ENCODE measurements at regions not wholly inside any gene's neighbourhood (a gene's known extent, or its start where the extent isn't known, plus 50 kb on each side); places are given as distances from the start of the nearest gene placed in this dataset.

DNA sequence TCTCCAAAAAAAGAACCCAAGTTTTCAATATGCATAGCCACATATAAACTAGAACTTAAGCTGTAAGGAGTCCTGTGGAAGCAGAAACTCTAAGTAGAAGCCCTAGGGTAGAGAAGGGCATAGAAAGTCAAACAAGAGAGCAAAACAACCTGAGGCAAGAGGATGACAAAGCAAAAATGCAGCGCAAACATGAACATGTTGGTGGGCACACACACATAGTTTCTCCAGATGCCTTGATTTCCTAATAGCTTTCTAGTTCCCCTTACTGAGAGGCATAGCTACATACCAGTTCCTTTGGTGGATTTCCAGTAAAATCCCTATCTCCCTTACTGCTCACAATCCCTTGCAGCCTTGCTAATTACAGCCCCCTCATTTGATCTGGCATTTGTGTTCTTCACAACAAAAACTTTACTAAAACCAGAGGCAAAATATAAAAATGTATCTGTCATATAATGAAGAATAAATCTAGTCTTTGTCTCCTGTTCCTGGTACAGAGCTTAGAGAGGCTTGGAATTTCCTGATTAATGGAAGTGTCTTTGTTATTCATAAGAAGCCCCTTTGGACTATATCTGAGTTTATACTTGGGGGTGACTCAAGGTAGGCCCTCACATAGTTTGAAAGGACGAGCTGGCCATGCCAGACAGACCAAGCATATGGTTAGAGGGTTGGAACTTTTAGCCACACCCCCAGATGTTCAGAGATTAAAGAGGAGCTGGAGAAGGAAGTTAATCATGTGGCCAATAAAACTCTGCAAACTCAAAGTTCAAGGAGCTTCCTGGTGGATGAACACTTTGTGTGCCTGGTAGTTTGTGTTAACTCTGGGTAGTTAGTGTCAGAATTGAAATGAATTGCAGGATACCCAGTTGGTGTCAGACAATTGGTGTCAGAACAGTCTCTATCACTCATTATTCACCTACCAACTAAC is 52.7 kb upstream of the ZCCHC13 start:
- Histone ChIP-seq H3K27ac (peak overlapping the region; percentile 92), H3K36me3 (ENCODE audit: insufficient read depth, low read length) (peaks cover 22% of the 10 kb centered on the region; the same call in 1 of the 2 replicates), H3K9me3 (ENCODE audit: low read depth, low read length) (no peaks in the 10 kb centered on the region), H3K4me3 (peak overlapping the region; percentile 19; the same call in 1 of the 2 replicates), H3K9ac (ENCODE audit: insufficient read length) (no peak overlapping the region)
- DNase-seq (ENCODE audit: low read depth, low spot score), result peak; percentile 40
- TF ChIP-seq FOXP2 (optimal IDR thresholded peaks at IDR 0.05; ENCODE audit: control extremely low read depth, extremely low read length, insufficient read depth), result no peak
- no peak for TF ChIP-seq EZH2 (IDR thresholded peaks at IDR 0.05)
- no peak for TF ChIP-seq POLR2AphosphoS5 (IDR thresholded peaks at IDR 0.05; ENCODE audit: borderline replicate concordance, low read depth, low read length)

DNA sequence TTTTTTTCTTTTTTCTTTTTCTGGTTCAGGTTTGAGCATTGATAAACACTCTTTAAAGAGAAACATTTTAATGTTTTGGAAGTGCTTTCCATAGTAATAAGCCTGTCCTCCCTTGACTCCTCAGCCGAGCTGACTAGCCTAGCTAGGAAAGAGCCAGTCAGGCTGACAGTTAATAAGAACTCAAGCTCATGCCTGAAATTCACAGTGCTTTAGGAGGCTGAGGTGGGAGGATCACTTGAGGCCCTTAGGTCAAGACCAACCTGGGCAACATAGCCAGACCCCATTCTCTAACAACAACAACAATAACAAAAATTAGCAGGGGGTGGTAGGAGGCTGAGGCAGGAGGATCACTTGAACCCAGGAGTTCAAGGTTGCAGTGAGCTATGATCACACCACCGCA is 53.4 kb upstream of the ZCCHC13 start:
- TF ChIP-seq EZH2 (IDR thresholded peaks at IDR 0.05) (no peak), FOXP2 (optimal IDR thresholded peaks at IDR 0.05; ENCODE audit: control extremely low read depth, extremely low read length, insufficient read depth) (no peak), POLR2AphosphoS5 (IDR thresholded peaks at IDR 0.05; ENCODE audit: borderline replicate concordance, low read depth, low read length) (no peak)
- H3K36me3 ChIP-seq (ENCODE audit: insufficient read depth, low read length), result peaks cover 22% of the 10 kb centered on the region
- H3K9me3 ChIP-seq (ENCODE audit: low read depth, low read length), result no peaks in the 10 kb centered on the region
- DNase-seq (ENCODE audit: low read depth, low spot score), result no peak
- no peak overlapping the region for H3K9ac ChIP-seq (ENCODE audit: insufficient read length)
- no peak overlapping the region for H3K4me3 ChIP-seq
- H3K27ac ChIP-seq, result peak overlapping the region; percentile 92

DNA sequence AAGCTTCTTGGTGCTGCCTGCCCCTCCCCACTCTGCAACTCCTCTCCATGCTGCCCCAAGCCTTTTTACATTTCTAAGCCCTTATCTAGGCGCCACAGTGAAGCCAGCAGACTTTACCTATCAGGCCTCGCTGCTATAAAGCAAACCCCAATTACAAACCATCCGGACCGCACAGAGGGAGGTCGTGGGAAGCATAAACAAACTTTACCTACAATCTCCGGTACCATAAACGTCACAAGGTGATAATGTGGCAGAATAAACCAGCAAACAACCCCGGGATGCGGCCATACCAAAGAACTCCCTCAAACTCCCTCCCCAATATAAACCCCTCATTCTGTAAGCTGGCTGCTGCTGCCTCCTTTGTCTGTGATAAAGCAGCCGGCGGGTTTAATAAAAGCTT is 54.0 kb upstream of the ZCCHC13 start:
- Histone ChIP-seq H3K9me3 (ENCODE audit: low read depth, low read length) (no peaks in the 10 kb centered on the region), H3K9ac (ENCODE audit: insufficient read length) (no peak overlapping the region)

DNA sequence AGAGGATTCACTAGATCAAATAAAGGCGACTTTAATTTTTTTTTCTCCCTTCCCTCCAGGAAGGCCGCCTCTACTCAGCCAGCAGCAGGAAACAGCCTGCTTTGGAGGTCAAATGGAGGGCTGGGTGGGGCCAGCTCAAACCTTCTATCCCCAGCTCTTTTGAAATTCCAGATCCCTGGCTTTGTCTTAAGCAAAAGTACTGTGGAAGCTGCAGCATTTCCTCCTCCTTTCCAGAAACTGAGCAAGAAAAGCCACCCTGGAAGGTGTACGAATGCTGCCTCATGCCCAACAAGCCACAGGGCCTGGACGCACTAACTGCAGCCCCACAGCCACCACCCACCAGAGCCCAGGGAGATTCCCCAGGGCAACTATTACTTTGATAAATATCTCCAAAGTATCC is 55.1 kb upstream of the ZCCHC13 start:
- H3K36me3 ChIP-seq (ENCODE audit: insufficient read depth, low read length), result peaks cover 22% of the 10 kb centered on the region
- H3K9ac ChIP-seq (ENCODE audit: insufficient read length), result no peak overlapping the region
- H3K27ac ChIP-seq, result peak overlapping the region; percentile 40

More for the DNA sequence above, 54.0 kb upstream of the ZCCHC13 start:
- TF ChIP-seq EZH2 (IDR thresholded peaks at IDR 0.05) (no peak), FOXP2 (optimal IDR thresholded peaks at IDR 0.05; ENCODE audit: control extremely low read depth, extremely low read length, insufficient read depth) (no peak), POLR2AphosphoS5 (IDR thresholded peaks at IDR 0.05; ENCODE audit: borderline replicate concordance, low read depth, low read length) (no peak)
- H3K36me3 ChIP-seq (ENCODE audit: insufficient read depth, low read length), result peaks cover 22% of the 10 kb centered on the region
- H3K27ac ChIP-seq, result peak overlapping the region; percentile 92; the same call in 1 of the 2 replicates
- no peak overlapping the region for H3K4me3 ChIP-seq
- DNase-seq (ENCODE audit: low read depth, low spot score), result no peak

DNA sequence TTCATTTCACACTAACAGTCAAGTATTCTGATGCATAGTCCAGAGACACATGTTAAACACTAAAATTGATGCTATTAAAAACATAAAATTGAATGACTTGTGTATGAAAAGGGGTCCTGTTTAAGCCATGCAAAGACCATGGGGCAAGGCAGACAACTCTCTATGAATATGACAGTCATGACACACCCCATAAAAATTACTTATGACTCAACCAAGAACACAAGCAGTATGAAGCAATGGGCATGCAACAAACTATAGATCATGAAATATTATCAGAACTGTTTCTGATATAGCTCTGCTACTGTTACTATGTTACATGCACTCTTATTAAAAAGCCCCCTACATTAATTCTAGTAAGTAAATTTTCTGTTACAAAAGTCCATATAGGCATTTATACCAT is 57.5 kb upstream of the ZCCHC13 start:
- Histone ChIP-seq H3K27ac (no peak overlapping the region), H3K9me3 (ENCODE audit: low read depth, low read length) (no peaks in the 10 kb centered on the region), H3K4me3 (no peak overlapping the region), H3K36me3 (ENCODE audit: insufficient read depth, low read length) (peaks cover 31% of the 10 kb centered on the region), H3K9ac (ENCODE audit: insufficient read length) (no peak overlapping the region)
- no peak for DNase-seq (ENCODE audit: low read depth, low spot score)
- TF ChIP-seq EZH2 (IDR thresholded peaks at IDR 0.05) (no peak), POLR2AphosphoS5 (IDR thresholded peaks at IDR 0.05; ENCODE audit: borderline replicate concordance, low read depth, low read length) (no peak), FOXP2 (optimal IDR thresholded peaks at IDR 0.05; ENCODE audit: control extremely low read depth, extremely low read length, insufficient read depth) (no peak)

More for the DNA sequence above, 55.1 kb upstream of the ZCCHC13 start:
- DNase-seq (ENCODE audit: low read depth, low spot score), result no peak
- H3K4me3 ChIP-seq, result no peak overlapping the region
- no peaks in the 10 kb centered on the region for H3K9me3 ChIP-seq (ENCODE audit: low read depth, low read length)
- TF ChIP-seq EZH2 (IDR thresholded peaks at IDR 0.05) (no peak), FOXP2 (optimal IDR thresholded peaks at IDR 0.05; ENCODE audit: control extremely low read depth, extremely low read length, insufficient read depth) (no peak), POLR2AphosphoS5 (IDR thresholded peaks at IDR 0.05; ENCODE audit: borderline replicate concordance, low read depth, low read length) (no peak)

DNA sequence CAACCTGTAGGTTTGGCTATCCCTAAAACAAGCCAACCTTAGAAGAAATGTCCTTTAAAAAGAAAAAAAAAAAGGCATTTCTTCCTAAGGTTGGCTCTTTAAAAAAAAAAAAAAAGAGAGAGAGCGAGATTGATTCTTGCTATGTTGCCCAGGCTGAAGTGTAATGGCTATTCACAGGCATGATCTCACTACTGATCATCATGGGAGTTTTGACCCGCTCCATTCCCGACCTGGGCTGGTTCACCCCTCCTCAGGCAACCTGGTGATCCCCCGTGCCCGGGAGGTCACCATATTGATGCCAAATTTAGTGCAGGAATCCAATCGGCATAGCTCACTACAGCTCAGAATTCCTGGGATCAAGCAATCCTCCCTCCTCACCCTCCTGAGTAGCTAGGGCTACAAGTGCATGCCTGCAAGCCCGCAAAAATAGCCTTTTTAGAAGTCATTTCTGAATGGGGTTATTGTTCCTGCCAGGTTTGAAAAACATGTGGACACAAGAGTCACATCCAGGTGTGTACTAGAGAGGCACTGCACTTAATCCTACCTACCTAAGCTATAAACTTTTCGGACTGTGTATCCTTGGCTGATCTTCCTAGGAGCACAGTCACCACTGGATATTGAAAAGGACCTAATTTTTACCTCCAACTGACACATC is 61.4 kb upstream of the ZCCHC13 start:
- peaks cover 49% of the 10 kb centered on the region for H3K36me3 ChIP-seq (ENCODE audit: insufficient read depth, low read length)
- no peak for DNase-seq (ENCODE audit: low read depth, low spot score)
- H3K9me3 ChIP-seq (ENCODE audit: low read depth, low read length), result no peaks in the 10 kb centered on the region
- no peak for TF ChIP-seq EZH2 (IDR thresholded peaks at IDR 0.05)
- H3K27ac ChIP-seq, result no peak overlapping the region
- no peak overlapping the region for H3K4me3 ChIP-seq
- H3K9ac ChIP-seq (ENCODE audit: insufficient read length), result no peak overlapping the region

DNA sequence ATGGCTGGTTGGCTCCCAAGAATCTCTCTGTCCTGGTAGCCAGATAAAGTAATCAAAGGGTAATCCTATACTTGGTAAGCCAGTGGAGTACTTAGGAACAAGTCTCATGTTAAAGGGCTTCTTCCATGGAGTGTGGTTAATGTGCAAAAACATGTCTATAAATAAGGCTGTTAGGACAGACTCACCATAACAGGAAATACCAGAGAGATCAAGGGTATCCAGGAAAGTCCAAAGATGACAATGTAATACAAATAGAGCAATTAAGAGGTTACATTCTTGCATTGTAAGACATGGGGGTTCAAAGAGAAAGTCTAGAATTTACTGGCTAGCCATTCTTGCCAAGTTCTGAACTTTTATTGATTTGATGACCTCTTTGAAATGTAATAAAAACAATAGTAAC is 61.9 kb upstream of the ZCCHC13 start:
- TF ChIP-seq EZH2 (IDR thresholded peaks at IDR 0.05) (no peak), POLR2AphosphoS5 (IDR thresholded peaks at IDR 0.05; ENCODE audit: borderline replicate concordance, low read depth, low read length) (no peak), FOXP2 (optimal IDR thresholded peaks at IDR 0.05; ENCODE audit: control extremely low read depth, extremely low read length, insufficient read depth) (no peak)

DNA sequence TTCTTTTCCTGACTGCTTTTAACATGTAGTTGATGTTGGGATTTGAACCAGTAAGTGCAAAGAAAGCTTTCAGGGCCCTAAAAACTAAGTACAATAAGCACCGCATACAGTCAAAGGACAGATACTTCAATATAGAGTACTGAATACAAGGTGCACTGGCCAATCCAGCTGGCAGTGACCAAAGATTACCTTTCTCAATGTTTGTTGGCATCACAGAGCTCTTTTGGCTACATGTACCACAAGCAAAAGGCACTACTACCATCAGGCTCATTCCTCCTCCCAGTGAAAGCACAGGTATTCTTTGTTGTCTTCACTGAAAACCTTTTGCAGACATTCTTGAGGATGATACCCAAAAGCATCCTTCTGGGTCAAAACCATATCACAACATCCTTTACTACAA is 65.2 kb upstream of the ZCCHC13 start:
- no peak for DNase-seq (ENCODE audit: low read depth, low spot score)
- Histone ChIP-seq H3K9ac (ENCODE audit: insufficient read length) (no peak overlapping the region), H3K27ac (no peak overlapping the region), H3K9me3 (ENCODE audit: low read depth, low read length) (no peaks in the 10 kb centered on the region), H3K4me3 (no peak overlapping the region), H3K36me3 (ENCODE audit: insufficient read depth, low read length) (peaks cover 34% of the 10 kb centered on the region)
- no peak for TF ChIP-seq FOXP2 (optimal IDR thresholded peaks at IDR 0.05; ENCODE audit: control extremely low read depth, extremely low read length, insufficient read depth)
- TF ChIP-seq EZH2 (IDR thresholded peaks at IDR 0.05), result no peak
- TF ChIP-seq POLR2AphosphoS5 (IDR thresholded peaks at IDR 0.05; ENCODE audit: borderline replicate concordance, low read depth, low read length), result no peak

More for the DNA sequence above, 61.9 kb upstream of the ZCCHC13 start:
- DNase-seq (ENCODE audit: low read depth, low spot score), result no peak
- H3K36me3 ChIP-seq (ENCODE audit: insufficient read depth, low read length), result peaks cover 45% of the 10 kb centered on the region
- H3K9me3 ChIP-seq (ENCODE audit: low read depth, low read length), result no peaks in the 10 kb centered on the region
- no peak overlapping the region for H3K9ac ChIP-seq (ENCODE audit: insufficient read length)
- no peak overlapping the region for H3K4me3 ChIP-seq
- H3K27ac ChIP-seq, result no peak overlapping the region

All from SK-N-MC (cell line).